GM23338 (cell line): ENCODE measurements at regions not wholly inside any gene's neighbourhood (a gene's known extent, or its start where the extent isn't known, plus 50 kb on each side); places are given as distances from the start of the nearest gene placed in this dataset.

Experiments
- ATAC-seq: fragments of 200-7000 bp; cut with Tn5 transposase; 3 replicates; pipeline ENCODE4 v1.9.1; 2020
- DNase-seq: peaks from one replicate; pipeline ENCODE4 v3.0.0-alpha.2; 2015; ENCODE audit warnings: low spot score
- H2AFZ ChIP-seq: fragments of 200-600 bp; sonication (generic); 2 replicates; pipeline ENCODE4 v1.8.0; 2016; ENCODE audit warnings: antibody characterized with exemption, mild to moderate bottlenecking, moderate library complexity
- H3F3A ChIP-seq: fragments of 200-600 bp; sonication (generic); replicated peaks from 2 replicates; pipeline ENCODE4 v1.8.0; 2017; ENCODE audit warnings: antibody characterized with exemption, mixed run types, low read depth
- H3K27ac ChIP-seq: fragments of 200-600 bp; sonication (generic); 2 replicates; pipeline ENCODE4 v1.6.1; 2016; ENCODE audit warnings: low read depth
- H3K27me3 ChIP-seq: fragments of 200-600 bp; sonication (generic); 2 replicates; pipeline ENCODE4 v1.8.0; 2016; ENCODE audit warnings: mild to moderate bottlenecking, mixed run types, moderate library complexity; ENCODE audit not compliant: insufficient read depth
- H3K36me3 ChIP-seq: fragments of 200-600 bp; sonication (generic); 2 replicates; pipeline ENCODE4 v1.8.0; 2016; ENCODE audit warnings: mild to moderate bottlenecking; ENCODE audit not compliant: insufficient read depth
- H3K4me1 ChIP-seq: fragments of 200-600 bp; sonication (generic); 2 replicates; pipeline ENCODE4 v1.8.0; 2016; ENCODE audit warnings: mild to moderate bottlenecking, moderate library complexity; ENCODE audit not compliant: insufficient read depth
- H3K4me2 ChIP-seq: fragments of 200-600 bp; sonication (generic); 2 replicates; pipeline ENCODE4 v1.7.1; 2017; ENCODE audit warnings: mixed run types
- H3K4me3 ChIP-seq: fragments of 200-600 bp; sonication (generic); 2 replicates; pipeline ENCODE4 v1.6.1; 2016; ENCODE audit warnings: mixed run types
- H3K79me2 ChIP-seq: fragments of 200-600 bp; sonication (generic); replicated peaks from 2 replicates; pipeline ENCODE4 v1.8.0; 2017; ENCODE audit warnings: mild to moderate bottlenecking; ENCODE audit not compliant: insufficient read depth
- H3K9me2 ChIP-seq: fragments of 200-600 bp; sonication (generic); 2 replicates; pipeline ENCODE4 v1.8.0; 2017; ENCODE audit not compliant: insufficient read depth
- H4K20me1 ChIP-seq: fragments of 200-600 bp; sonication (generic); replicated peaks from 2 replicates; pipeline ENCODE4 v1.8.0; 2017; ENCODE audit warnings: mild to moderate bottlenecking; ENCODE audit not compliant: insufficient read depth
- H3K27ac Mint-ChIP-seq: 2 replicates; pipeline ENCODE4 v1.8.0; 2020; ENCODE audit warnings: inconsistent platforms, mild to moderate bottlenecking, moderate library complexity, mixed read lengths
- H3K27me3 Mint-ChIP-seq: 3 replicates; pipeline ENCODE4 v1.8.0; 2022; ENCODE audit warnings: low read depth, mild to moderate bottlenecking, moderate library complexity, mixed read lengths, inconsistent platforms; ENCODE audit not compliant: insufficient read depth, poor library complexity
- H3K36me3 Mint-ChIP-seq: 3 replicates; pipeline ENCODE4 v1.8.0; 2021; ENCODE audit warnings: low read depth, mild to moderate bottlenecking, inconsistent platforms, moderate library complexity, mixed read lengths
- H3K4me1 Mint-ChIP-seq: 3 replicates; pipeline ENCODE4 v1.8.0; 2020; ENCODE audit warnings: mild to moderate bottlenecking, inconsistent platforms, mixed read lengths
- H3K4me3 Mint-ChIP-seq: 3 replicates; pipeline ENCODE4 v1.8.0; 2021; ENCODE audit warnings: moderate library complexity, mild to moderate bottlenecking, inconsistent platforms, mixed read lengths
- H3K9me3 Mint-ChIP-seq: 3 replicates; pipeline ENCODE4 v1.8.0; 2020; ENCODE audit warnings: moderate library complexity, mild to moderate bottlenecking, inconsistent platforms, mixed read lengths
- CREB1 ChIP-seq: fragments of 250-450 bp; sonication (Bioruptor Pico); IDR thresholded peaks from 2 replicates; pipeline ENCODE4 v1.5.0; 2020; ENCODE audit warnings: low read depth, mild to moderate bottlenecking, moderate library complexity
- CTCF ChIP-seq, 2 experiments: fragments of 200-600 bp in 1 of 2; sonication (generic) in 1 of 2; conservative IDR thresholded peaks; 2 replicates each; pipeline versions ENCODE4 v1.5.1 to v1.6.1; 2016 to 2017; ENCODE audit warnings: antibody characterized with exemption in 2 of 2, low read depth in 2 of 2, mild to moderate bottlenecking in 2 of 2, moderate library complexity in 1 of 2
- ETS1 ChIP-seq: IDR thresholded peaks from 2 replicates; pipeline ENCODE4 v1.6.1; 2016; ENCODE audit warnings: antibody characterized with exemption
- EZH2 ChIP-seq: fragments of 200-600 bp; sonication (generic); IDR thresholded peaks from one replicate; pipeline ENCODE4 v1.8.0; 2017; ENCODE audit warnings: antibody characterized with exemption, mild to moderate bottlenecking, low read depth; ENCODE audit not compliant: unreplicated experiment
- EZH2phosphoT487 ChIP-seq: fragments of 200-600 bp; sonication (generic); IDR thresholded peaks from one replicate; pipeline ENCODE4 v1.8.1; 2018; ENCODE audit warnings: antibody characterized with exemption; ENCODE audit not compliant: unreplicated experiment
- JUNB ChIP-seq: IDR thresholded peaks from one replicate; pipeline ENCODE4 v1.6.1; 2016; ENCODE audit warnings: antibody characterized with exemption; ENCODE audit not compliant: unreplicated experiment
- NANOG ChIP-seq: IDR thresholded peaks from 2 replicates; pipeline ENCODE4 v1.6.1; 2016; ENCODE audit warnings: antibody characterized with exemption, borderline replicate concordance
- POLR2AphosphoS5 ChIP-seq: IDR thresholded peaks from 2 replicates; pipeline ENCODE4 v1.6.1; 2016; ENCODE audit warnings: antibody characterized with exemption, low read depth
- REST ChIP-seq: IDR thresholded peaks from one replicate; pipeline ENCODE4 v1.6.1; 2018; ENCODE audit warnings: antibody characterized with exemption; ENCODE audit not compliant: unreplicated experiment
- STAT1 ChIP-seq: IDR thresholded peaks from one replicate; pipeline ENCODE4 v1.6.1; 2016; ENCODE audit warnings: antibody characterized with exemption; ENCODE audit not compliant: unreplicated experiment
- ZNF114 ChIP-seq: fragments of 250-450 bp; sonication (Bioruptor Pico); IDR thresholded peaks from 2 replicates; pipeline ENCODE4 v1.5.0; 2020; ENCODE audit warnings: mild to moderate bottlenecking, moderate library complexity
- ZNF331 ChIP-seq: fragments of 250-450 bp; sonication (Bioruptor Pico); IDR thresholded peaks from 2 replicates; pipeline ENCODE4 v1.5.0; 2020; ENCODE audit warnings: low read depth, mild to moderate bottlenecking, moderate library complexity
- ZNF462 ChIP-seq: fragments of 250-450 bp; sonication (Bioruptor Pico); IDR thresholded peaks from 2 replicates; pipeline ENCODE4 v1.5.0; 2020; ENCODE audit warnings: mild to moderate bottlenecking, moderate library complexity

GRCh38 chr6:8536122-8536521 lies 100.8 kb upstream of the SLC35B3 start:
- Histone ChIP-seq H3K79me2 (no peaks in the 10 kb centered on the region), H3K27ac (no peak overlapping the region), H3K36me3 (no peaks in the 10 kb centered on the region), H3K27me3 (no peaks in the 10 kb centered on the region), H2AFZ (no peak overlapping the region), H3K4me1 (no peaks in the 10 kb centered on the region), H3F3A (no peaks in the 10 kb centered on the region), H3K4me2 (no peak overlapping the region), H3K9me2 (no peaks in the 10 kb centered on the region), H4K20me1 (no peaks in the 10 kb centered on the region), H3K4me3 (no peak overlapping the region)
- DNase-seq: no peak
- TF ChIP-seq ZNF331 (CRISPR knock-in tag) (no peak), EZH2phosphoT487 (no peak), ZNF462 (no peak), STAT1 (no peak), ETS1 (no peak), EZH2 (no peak), POLR2AphosphoS5 (no peak), JUNB (no peak), CTCF (conservative IDR thresholded peaks at IDR 0.05; ENCODE audit: low read depth in 2 of 2) (no peak), REST (no peak), CREB1 (CRISPR knock-in tag) (no peak), NANOG (no peak), ZNF114 (CRISPR knock-in tag) (no peak)
- H3K27ac Mint-ChIP-seq: no peak overlapping the region
- peaks cover 13% of the 10 kb centered on the region; the same call in 2 of the 3 replicates for H3K36me3 Mint-ChIP-seq
- no peaks in the 10 kb centered on the region for H3K27me3 Mint-ChIP-seq
- ATAC-seq: no peak
- no peak overlapping the region for H3K4me3 Mint-ChIP-seq
- H3K4me1 Mint-ChIP-seq: no peaks in the 10 kb centered on the region
- peaks cover 18% of the 10 kb centered on the region for H3K9me3 Mint-ChIP-seq
